Trophoblast cell (in vitro differentiated cells and primary cell): ENCODE measurements at regions not wholly inside any gene's neighbourhood (a gene's known extent, or its start where the extent isn't known, plus 50 kb on each side); places are given as distances from the start of the nearest gene placed in this dataset.

ENCODE experiments used
- DNase-seq, 2 donors: peaks; one replicate each; pipeline ENCODE4 v3.0.0-alpha.2; 2016
- H2AFZ ChIP-seq: 2 replicates; pipeline ENCODE4 v1.6.1; 2013; ENCODE audit warnings: low read length, moderate library complexity, mild to moderate bottlenecking; ENCODE audit not compliant: insufficient read depth, poor library complexity
- H2AK5ac ChIP-seq: 2 replicates; pipeline ENCODE4 v1.6.1; 2013; ENCODE audit warnings: mild to moderate bottlenecking, low read length
- H2BK120ac ChIP-seq: 2 replicates; pipeline ENCODE4 v1.6.1; 2013; ENCODE audit warnings: low read length, mild to moderate bottlenecking, moderate library complexity; ENCODE audit not compliant: insufficient read depth, poor library complexity
- H2BK12ac ChIP-seq: 2 replicates; pipeline ENCODE4 v1.6.1; 2013; ENCODE audit warnings: mild to moderate bottlenecking, low read length, moderate library complexity
- H2BK5ac ChIP-seq: 2 replicates; pipeline ENCODE4 v1.6.1; 2013; ENCODE audit warnings: low read length, low read depth, moderate library complexity, mild to moderate bottlenecking; ENCODE audit not compliant: poor library complexity
- H3K14ac ChIP-seq: 2 replicates; pipeline ENCODE4 v1.6.1; 2013; ENCODE audit warnings: mild to moderate bottlenecking, low read length
- H3K18ac ChIP-seq: 2 replicates; pipeline ENCODE4 v1.6.1; 2013; ENCODE audit warnings: mild to moderate bottlenecking, low read length
- H3K23ac ChIP-seq: 2 replicates; pipeline ENCODE4 v1.6.1; 2013; ENCODE audit warnings: low read length
- H3K27ac ChIP-seq: 2 replicates; pipeline ENCODE4 v1.5.1; 2013; ENCODE audit warnings: low read depth, mild to moderate bottlenecking, inconsistent platforms, low read length, moderate library complexity
- H3K27me3 ChIP-seq: 2 replicates; pipeline ENCODE4 v1.6.1; 2013; ENCODE audit warnings: inconsistent platforms, mild to moderate bottlenecking, low read length, moderate library complexity; ENCODE audit not compliant: insufficient read depth
- H3K36me3 ChIP-seq, 2 experiments: 1 replicate in 1 of 2; 2 replicates in 1 of 2; pipeline ENCODE4 v1.6.1; 2013; ENCODE audit warnings: low read length in 2 of 2, mild to moderate bottlenecking in 2 of 2, moderate library complexity in 1 of 2; ENCODE audit not compliant: insufficient read depth in 2 of 2, control insufficient read depth in 1 of 2
- H3K4ac ChIP-seq: 2 replicates; pipeline ENCODE4 v1.6.1; 2013; ENCODE audit warnings: low read depth, mild to moderate bottlenecking, low read length, moderate library complexity
- H3K4me1 ChIP-seq, 2 experiments: 1 replicate in 1 of 2; 2 replicates in 1 of 2; pipeline ENCODE4 v1.6.1; 2013; ENCODE audit warnings: low read length in 2 of 2, mild to moderate bottlenecking in 2 of 2, moderate library complexity in 1 of 2; ENCODE audit not compliant: insufficient read depth in 2 of 2, control insufficient read depth in 1 of 2
- H3K4me2 ChIP-seq: 2 replicates; pipeline ENCODE4 v1.6.1; 2013; ENCODE audit warnings: inconsistent platforms, mild to moderate bottlenecking, low read length, moderate library complexity
- H3K4me3 ChIP-seq: 2 replicates; pipeline ENCODE4 v1.5.1; 2013; ENCODE audit warnings: mild to moderate bottlenecking, low read depth, low read length, inconsistent platforms
- H3K79me1 ChIP-seq: one replicate; pipeline ENCODE4 v1.6.1; 2013; ENCODE audit warnings: low read length
- H3K79me2 ChIP-seq: 2 replicates; pipeline ENCODE4 v1.6.1; 2013; ENCODE audit warnings: low read length, mild to moderate bottlenecking; ENCODE audit not compliant: control insufficient read depth, insufficient read depth, poor library complexity
- H3K9ac ChIP-seq: 2 replicates; pipeline ENCODE4 v1.6.1; 2013; ENCODE audit warnings: mild to moderate bottlenecking, low read length
- H3K9me3 ChIP-seq: 2 replicates; pipeline ENCODE4 v1.6.1; 2013; ENCODE audit warnings: low read depth, mild to moderate bottlenecking, control low read depth, inconsistent platforms, low read length; ENCODE audit not compliant: insufficient read depth
- H4K12ac ChIP-seq: 2 replicates; pipeline ENCODE4 v1.6.1; 2013; ENCODE audit warnings: low read depth, mild to moderate bottlenecking, low read length, moderate library complexity
- H4K8ac ChIP-seq: 2 replicates; pipeline ENCODE4 v1.6.1; 2013; ENCODE audit warnings: low read depth, mild to moderate bottlenecking, low read length, moderate library complexity
- H4K91ac ChIP-seq: one replicate; pipeline ENCODE4 v1.6.1; 2013; ENCODE audit warnings: low read depth, mild to moderate bottlenecking, low read length, moderate library complexity
- WGBS: extraction: QIAGEN DNeasy Blood & Tissue Kit; methylation state at CpG from one replicate; pipeline ENCODE4 v1.1.7; 2013; ENCODE audit warnings: missing lambda C conversion rate; ENCODE audit not compliant: insufficient read length, insufficient coverage; ENCODE audit errors: extremely low coverage; 5-methylcytosine and 5-hydroxymethylcytosine counted together

GRCh38 chr2:150903055-150903454, 358.6 kb downstream of the RBM43 start:
- H3K36me3 ChIP-seq: peaks cover 0 to 10% of the 10 kb centered on the region in 2 experiments
- no peak overlapping the region for H2BK120ac ChIP-seq
- no peak overlapping the region for H4K91ac ChIP-seq
- no peak overlapping the region for H3K4me2 ChIP-seq
- no CpG with 5 or more reads among the region's 1 CpG for WGBS
- no peak overlapping the region for H2BK12ac ChIP-seq
- H3K27me3 ChIP-seq: no peaks in the 10 kb centered on the region
- H3K9me3 ChIP-seq: no peaks in the 10 kb centered on the region
- no peak overlapping the region for H2AFZ ChIP-seq
- H3K23ac ChIP-seq: no peak overlapping the region
- H3K4ac ChIP-seq: no peak overlapping the region
- no peaks in the 10 kb centered on the region for H3K79me1 ChIP-seq
- H3K79me2 ChIP-seq: no peaks in the 10 kb centered on the region
- no peaks in the 10 kb centered on the region for H3K4me1 ChIP-seq
- H3K18ac ChIP-seq: no peak overlapping the region
- no peak overlapping the region for H2BK5ac ChIP-seq
- H4K8ac ChIP-seq: no peak overlapping the region
- no peak for DNase-seq
- H3K4me3 ChIP-seq: no peak overlapping the region
- no peak overlapping the region for H3K9ac ChIP-seq
- no peak overlapping the region for H3K14ac ChIP-seq
- no peak overlapping the region for H2AK5ac ChIP-seq
- no peak overlapping the region for H4K12ac ChIP-seq
- no peak overlapping the region for H3K27ac ChIP-seq

DNA sequence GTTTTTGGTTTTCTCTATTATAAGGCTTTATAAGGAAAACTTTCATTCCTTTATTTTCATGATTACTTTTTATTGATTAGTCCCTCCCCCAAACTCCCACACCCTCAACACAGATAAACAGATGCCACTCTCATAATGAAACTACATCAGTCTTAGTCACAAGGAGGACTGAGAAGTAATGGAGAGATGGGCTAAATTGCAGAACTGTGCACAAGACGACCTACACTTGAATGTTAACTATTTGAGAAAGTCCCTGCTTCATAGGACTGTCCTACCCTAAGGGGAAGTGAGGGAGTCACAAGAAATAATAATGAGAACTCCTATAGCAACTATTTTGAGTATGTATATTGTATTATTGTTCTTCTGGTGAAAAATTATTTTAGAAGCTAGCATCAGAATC, 360.8 kb downstream of the RBM43 start:
- Histone ChIP-seq H2BK120ac (no peak overlapping the region), H4K8ac (no peak overlapping the region), H3K27me3 (no peaks in the 10 kb centered on the region), H3K14ac (no peak overlapping the region), H3K23ac (no peak overlapping the region), H4K91ac (no peak overlapping the region), H3K79me2 (no peaks in the 10 kb centered on the region), H3K9me3 (no peaks in the 10 kb centered on the region), H2AFZ (no peak overlapping the region), H2BK5ac (no peak overlapping the region), H3K36me3 (peaks cover 0 to 7% of the 10 kb centered on the region in 2 experiments), H3K4ac (no peak overlapping the region), H2AK5ac (no peak overlapping the region), H3K79me1 (no peaks in the 10 kb centered on the region), H3K27ac (no peak overlapping the region), H3K18ac (no peak overlapping the region), H3K9ac (no peak overlapping the region), H3K4me3 (no peak overlapping the region), H4K12ac (no peak overlapping the region), H3K4me2 (no peak overlapping the region), H2BK12ac (no peak overlapping the region), H3K4me1 (no peaks in the 10 kb centered on the region)
- DNase-seq: no peak
- WGBS: no CpG with 5 or more reads among the region's 1 CpG

- H3K9me3 ChIP-seq: no peaks in the 10 kb centered on the region
- no peaks in the 10 kb centered on the region for H3K4me1 ChIP-seq
- no peak overlapping the region for H4K91ac ChIP-seq
- H2BK12ac ChIP-seq: no peak overlapping the region
- H3K79me1 ChIP-seq: no peaks in the 10 kb centered on the region
- H3K27me3 ChIP-seq: no peaks in the 10 kb centered on the region
- H2AFZ ChIP-seq: no peak overlapping the region
- H3K79me2 ChIP-seq: no peaks in the 10 kb centered on the region
- no peak overlapping the region for H3K9ac ChIP-seq
- no peak overlapping the region for H3K23ac ChIP-seq
- H2BK5ac ChIP-seq: no peak overlapping the region
- DNase-seq: peak in 1 of 2 donors; percentile 8
- no peak overlapping the region for H4K8ac ChIP-seq
- H3K14ac ChIP-seq: no peak overlapping the region
- H3K4me3 ChIP-seq: no peak overlapping the region
- H3K4me2 ChIP-seq: no peak overlapping the region
- H3K36me3 ChIP-seq: peaks cover 0 to 3% of the 10 kb centered on the region in 2 experiments
- no peak overlapping the region for H2AK5ac ChIP-seq
- H3K27ac ChIP-seq: no peak overlapping the region
- H3K4ac ChIP-seq: no peak overlapping the region
- no peak overlapping the region for H3K18ac ChIP-seq
- H4K12ac ChIP-seq: no peak overlapping the region
- WGBS: no CpG with 5 or more reads among the region's 1 CpG
- no peak overlapping the region for H2BK120ac ChIP-seq
Measured at GRCh38 chr2:150895968-150896367, 365.7 kb downstream of the RBM43 start.

- DNase-seq: no peak
- H4K8ac ChIP-seq: no peak overlapping the region
- H3K27me3 ChIP-seq: no peaks in the 10 kb centered on the region
- no peak overlapping the region for H3K18ac ChIP-seq
- no peak overlapping the region for H4K12ac ChIP-seq
- H2BK5ac ChIP-seq: no peak overlapping the region
- H3K9me3 ChIP-seq: no peaks in the 10 kb centered on the region
- no peak overlapping the region for H4K91ac ChIP-seq
- no peak overlapping the region for H3K9ac ChIP-seq
- no CpG with 5 or more reads among the region's 2 CpGs for WGBS
- no peak overlapping the region for H3K23ac ChIP-seq
- no peak overlapping the region for H3K27ac ChIP-seq
- no peak overlapping the region for H3K4me3 ChIP-seq
- peaks cover 1% of the 10 kb centered on the region for H3K79me1 ChIP-seq
- no peak overlapping the region for H3K4ac ChIP-seq
- no peaks in the 10 kb centered on the region for H3K4me1 ChIP-seq
- H2AFZ ChIP-seq: no peak overlapping the region
- H2BK120ac ChIP-seq: no peak overlapping the region
- no peaks in the 10 kb centered on the region for H3K79me2 ChIP-seq
- H3K4me2 ChIP-seq: no peak overlapping the region
- no peak overlapping the region for H2BK12ac ChIP-seq
- H3K36me3 ChIP-seq: peaks cover 0 to 3% of the 10 kb centered on the region in 2 experiments
- H3K14ac ChIP-seq: no peak overlapping the region
- no peak overlapping the region for H2AK5ac ChIP-seq
Measured at GRCh38 chr2:150889141-150889540, 372.5 kb downstream of the RBM43 start.
